Caco-2 (cell line): ENCODE measurements at regions not wholly inside any gene's neighbourhood (a gene's known extent, or its start where the extent isn't known, plus 50 kb on each side); places are given as distances from the start of the nearest gene placed in this dataset.

Source experiments
- BruUV-seq: library from RNA; stranded (reverse); fragments of 400-500 nt; replicated peaks from 2 replicates; lab custom pipeline; 2021; lab: Mats Ljungman, UMichigan
- CTCF ChIA-PET: fragments of 300-600 bp; sonication (Branson Sonifier 250); formaldehyde crosslinking; loops from one replicate; lab custom pipeline; 2022; ENCODE audit warnings: antibody characterized with exemption; lab: Charles Lee
- POLR2A ChIA-PET: fragments of 300-600 bp; sonication (Branson Sonifier 250); formaldehyde crosslinking; loops from one replicate; lab custom pipeline; 2022; ENCODE audit warnings: antibody characterized with exemption; lab: Charles Lee
- DNase-seq, 2 experiments: peaks; one replicate each; pipeline versions ENCODE4 v3.0.0 to v3.0.0-alpha.2; 2020 to 2022
- H3K27me3 ChIP-seq: replicated peaks from 2 replicates; pipeline ENCODE4 v1.6.0; 2011; ENCODE audit warnings: low read length; ENCODE audit not compliant: control insufficient read depth, insufficient read depth
- H3K36me3 ChIP-seq: 2 replicates; pipeline ENCODE4 v1.5.1; 2011; ENCODE audit warnings: low read length; ENCODE audit not compliant: control insufficient read depth, insufficient read depth
- H3K4me1 ChIP-seq: fragments of 250-450 bp; sonication (Bioruptor Pico); 2 replicates; pipeline ENCODE4 v1.5.1; 2020; ENCODE audit warnings: mild to moderate bottlenecking
- H3K4me3 ChIP-seq: 2 replicates; pipeline ENCODE4 v1.5.1; 2011; ENCODE audit warnings: low read depth, mild to moderate bottlenecking, control low read depth, low read length
- H3K9me3 ChIP-seq: fragments of 250-450 bp; sonication (Bioruptor Pico); 2 replicates; pipeline ENCODE4 v1.5.1; 2020; ENCODE audit warnings: mild to moderate bottlenecking, moderate library complexity
- H3K27ac Mint-ChIP-seq: one replicate; pipeline ENCODE4 v1.8.0; 2022; ENCODE audit warnings: mixed read lengths; ENCODE audit not compliant: unreplicated experiment
- H3K27me3 Mint-ChIP-seq: one replicate; pipeline ENCODE4 v1.8.0; 2022; ENCODE audit warnings: mixed read lengths; ENCODE audit not compliant: insufficient read depth, unreplicated experiment
- H3K36me3 Mint-ChIP-seq: one replicate; pipeline ENCODE4 v1.8.0; 2022; ENCODE audit warnings: mild to moderate bottlenecking, mixed read lengths; ENCODE audit not compliant: insufficient read depth, unreplicated experiment
- H3K4me1 Mint-ChIP-seq: one replicate; pipeline ENCODE4 v1.8.0; 2022; ENCODE audit warnings: low read depth, mixed read lengths; ENCODE audit not compliant: unreplicated experiment
- H3K4me3 Mint-ChIP-seq: one replicate; pipeline ENCODE4 v1.8.0; 2022; ENCODE audit warnings: mild to moderate bottlenecking, moderate library complexity, mixed read lengths; ENCODE audit not compliant: unreplicated experiment
- H3K9me3 Mint-ChIP-seq: one replicate; pipeline ENCODE4 v1.8.0; 2022; ENCODE audit warnings: mixed read lengths; ENCODE audit not compliant: unreplicated experiment
- intact Hi-C: fragments of 100-400 bp; cut with micrococcal nuclease; formaldehyde crosslinking; loops from one replicate; pipeline ENCODE4 v1.10.0; 2022; ENCODE audit not compliant: unreplicated experiment
- TF ChIP-seq, protein P1 (sequence below), 2 experiments: fragments of 200-600 bp in 1 of 2; IDR thresholded peaks; 1 replicate in 1 of 2; 2 replicates in 1 of 2; pipeline versions ENCODE4 v1.5.1 to v1.8.0; 2011 to 2022; ENCODE audit warnings: antibody characterized with exemption in 1 of 2, control low read depth in 1 of 2, inconsistent platforms in 1 of 2, low read depth in 1 of 2, low read length in 1 of 2, mild to moderate bottlenecking in 1 of 2, moderate library complexity in 1 of 2; ENCODE audit not compliant: insufficient read depth in 1 of 2, severe bottlenecking in 1 of 2, unreplicated experiment in 1 of 2

DNA sequence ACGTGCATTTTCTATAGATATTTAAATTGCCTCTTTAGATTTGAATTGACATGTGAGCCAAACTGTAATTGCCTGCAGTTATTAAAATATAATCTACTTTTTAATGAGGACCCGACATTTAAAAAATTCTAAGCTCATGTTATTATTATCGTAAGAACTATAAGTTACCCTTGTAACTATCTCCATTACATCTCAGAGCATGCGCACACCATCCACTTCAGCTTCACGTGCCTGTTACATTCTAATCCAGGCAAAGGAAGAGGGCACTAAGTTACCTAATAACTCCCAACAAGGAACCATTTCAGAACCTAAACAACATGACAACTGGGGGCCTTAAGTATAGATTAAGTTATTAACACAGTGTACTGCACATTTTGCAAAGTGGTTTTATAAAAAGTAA, 509.0 kb upstream of the DPP6 start:
- Mint-ChIP-seq H3K36me3 (no peaks in the 10 kb centered on the region), H3K27ac (no peak overlapping the region)
- H3K27me3 ChIP-seq: no peaks in the 10 kb centered on the region

DNA sequence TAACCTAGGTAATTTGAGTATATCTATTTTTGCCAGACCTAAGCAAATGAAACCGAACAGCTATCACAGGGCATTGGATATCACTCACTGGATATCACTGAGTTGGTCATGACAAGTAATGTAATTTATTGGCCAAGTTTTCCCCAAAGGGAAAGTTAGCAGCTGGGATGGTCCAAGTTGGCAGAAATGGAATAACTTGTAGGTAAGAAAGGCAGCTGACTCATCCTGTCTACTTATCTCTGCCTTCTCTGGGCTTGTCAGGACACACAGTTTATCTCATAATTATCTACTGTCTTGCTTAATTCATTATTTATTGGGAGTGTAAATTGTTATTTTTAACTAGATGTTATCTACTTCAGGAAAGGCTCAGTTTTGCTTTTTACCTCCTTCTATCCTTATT, 502.0 kb upstream of the DPP6 start:
- Histone ChIP-seq H3K27me3 (no peaks in the 10 kb centered on the region), H3K4me1 (no peaks in the 10 kb centered on the region), H3K36me3 (no peaks in the 10 kb centered on the region), H3K9me3 (no peaks in the 10 kb centered on the region; the same call in 1 of the 2 replicates), H3K4me3 (no peak overlapping the region)
- H3K36me3 Mint-ChIP-seq: no peaks in the 10 kb centered on the region
- H3K9me3 Mint-ChIP-seq: no peaks in the 10 kb centered on the region
- intact Hi-C loops: no loop called here
- no peaks in the 10 kb centered on the region for H3K27me3 Mint-ChIP-seq
- BruUV-seq: no TSS peak
- H3K4me1 Mint-ChIP-seq: no peaks in the 10 kb centered on the region
- no peak for DNase-seq
- H3K27ac Mint-ChIP-seq: no peak overlapping the region
- CTCF ChIA-PET: no interaction called here
- H3K4me3 Mint-ChIP-seq: no peak overlapping the region
- POLR2A ChIA-PET: no interaction called here
- TF ChIP-seq, protein P1, sequence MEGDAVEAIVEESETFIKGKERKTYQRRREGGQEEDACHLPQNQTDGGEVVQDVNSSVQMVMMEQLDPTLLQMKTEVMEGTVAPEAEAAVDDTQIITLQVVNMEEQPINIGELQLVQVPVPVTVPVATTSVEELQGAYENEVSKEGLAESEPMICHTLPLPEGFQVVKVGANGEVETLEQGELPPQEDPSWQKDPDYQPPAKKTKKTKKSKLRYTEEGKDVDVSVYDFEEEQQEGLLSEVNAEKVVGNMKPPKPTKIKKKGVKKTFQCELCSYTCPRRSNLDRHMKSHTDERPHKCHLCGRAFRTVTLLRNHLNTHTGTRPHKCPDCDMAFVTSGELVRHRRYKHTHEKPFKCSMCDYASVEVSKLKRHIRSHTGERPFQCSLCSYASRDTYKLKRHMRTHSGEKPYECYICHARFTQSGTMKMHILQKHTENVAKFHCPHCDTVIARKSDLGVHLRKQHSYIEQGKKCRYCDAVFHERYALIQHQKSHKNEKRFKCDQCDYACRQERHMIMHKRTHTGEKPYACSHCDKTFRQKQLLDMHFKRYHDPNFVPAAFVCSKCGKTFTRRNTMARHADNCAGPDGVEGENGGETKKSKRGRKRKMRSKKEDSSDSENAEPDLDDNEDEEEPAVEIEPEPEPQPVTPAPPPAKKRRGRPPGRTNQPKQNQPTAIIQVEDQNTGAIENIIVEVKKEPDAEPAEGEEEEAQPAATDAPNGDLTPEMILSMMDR (IDR thresholded peaks at IDR 0.05; ENCODE audit: insufficient read depth in 1 of 2, low read depth in 1 of 2, low read length in 1 of 2, severe bottlenecking in 1 of 2, unreplicated experiment in 1 of 2): no peak

More for the DNA sequence above, 509.0 kb upstream of the DPP6 start:
- Mint-ChIP-seq H3K9me3 (no peaks in the 10 kb centered on the region), H3K4me3 (no peak overlapping the region), H3K27me3 (peaks cover 2% of the 10 kb centered on the region), H3K4me1 (no peaks in the 10 kb centered on the region)
- no TSS peak for BruUV-seq
- Histone ChIP-seq H3K4me1 (no peaks in the 10 kb centered on the region), H3K4me3 (no peak overlapping the region), H3K9me3 (no peaks in the 10 kb centered on the region; the same call in 1 of the 2 replicates), H3K36me3 (no peaks in the 10 kb centered on the region)
- DNase-seq: no peak
- intact Hi-C loops: no loop called here
- ChIA-PET CTCF (no interaction called here), POLR2A (no interaction called here)
- TF ChIP-seq, protein P1 (IDR thresholded peaks at IDR 0.05; ENCODE audit: insufficient read depth in 1 of 2, low read depth in 1 of 2, low read length in 1 of 2, severe bottlenecking in 1 of 2, unreplicated experiment in 1 of 2): no peak

DNA sequence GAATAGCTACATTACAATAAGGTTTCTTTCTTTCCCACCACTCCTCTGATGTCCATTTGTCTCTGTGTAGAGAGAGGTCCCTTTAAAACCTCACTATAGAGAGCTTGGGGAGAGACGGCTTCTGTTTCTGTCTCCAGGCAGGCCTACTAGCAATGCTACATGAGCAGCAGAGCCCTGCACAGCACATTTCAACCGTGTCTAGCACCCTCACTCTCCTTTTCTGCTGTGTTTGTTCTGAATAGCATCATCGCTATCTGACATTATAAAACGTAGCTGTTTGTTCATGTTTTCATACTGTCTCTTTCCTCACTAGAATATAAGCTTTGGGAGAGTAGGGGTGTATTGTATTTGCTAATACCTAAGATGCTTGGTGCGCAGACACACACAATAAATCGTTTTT, 487.8 kb upstream of the DPP6 start:
- H3K4me1 ChIP-seq: no peaks in the 10 kb centered on the region
- H3K9me3 ChIP-seq: peaks cover 6% of the 10 kb centered on the region; the same call in 1 of the 2 replicates
- TF ChIP-seq, protein P1 (IDR thresholded peaks at IDR 0.05; ENCODE audit: insufficient read depth in 1 of 2, low read depth in 1 of 2, low read length in 1 of 2, severe bottlenecking in 1 of 2, unreplicated experiment in 1 of 2): no peak
- Mint-ChIP-seq H3K4me3 (no peak overlapping the region), H3K27ac (no peak overlapping the region), H3K9me3 (peaks cover 30% of the 10 kb centered on the region), H3K4me1 (no peaks in the 10 kb centered on the region), H3K36me3 (no peaks in the 10 kb centered on the region), H3K27me3 (no peaks in the 10 kb centered on the region)
- H3K4me3 ChIP-seq: no peak overlapping the region
- no peak for DNase-seq
- no peaks in the 10 kb centered on the region for H3K27me3 ChIP-seq
- POLR2A ChIA-PET: no interaction called here
- intact Hi-C loops: no loop called here
- no peaks in the 10 kb centered on the region for H3K36me3 ChIP-seq
- CTCF ChIA-PET: no interaction called here
- no TSS peak for BruUV-seq
